H1 (cell line): ENCODE measurements at regions not wholly inside any gene's neighbourhood (a gene's known extent, or its start where the extent isn't known, plus 50 kb on each side); places are given as distances from the start of the nearest gene placed in this dataset.

ENCODE experiments used
- ASH2L ChIP-seq: fragments of 200-600, 300-600 bp; sonication (generic); IDR thresholded peaks from one replicate; pipeline ENCODE4 v1.7.1; 2017; ENCODE audit warnings: low read length
- CBX8 ChIP-seq: fragments of 300-800, 300-1000 bp; sonication (generic); IDR thresholded peaks from 2 replicates; pipeline ENCODE4 v1.7.1; 2016; ENCODE audit warnings: low read depth, low read length, borderline replicate concordance
- EP300 ChIP-seq, 2 experiments: IDR thresholded peaks; 1 replicate in 1 of 2; 2 replicates in 1 of 2; pipeline ENCODE4 v1.6.1; 2011 to 2012; ENCODE audit warnings: low read depth in 2 of 2, low read length in 2 of 2, mild to moderate bottlenecking in 2 of 2, borderline replicate concordance in 1 of 2, inconsistent platforms in 1 of 2, moderate library complexity in 1 of 2
- EZH2 ChIP-seq: fragments of 200-600 bp; sonication (generic); IDR thresholded peaks from 2 replicates; pipeline ENCODE4 v1.7.1; 2012; ENCODE audit warnings: low read depth, mild to moderate bottlenecking, moderate library complexity, low read length, inconsistent platforms; ENCODE audit not compliant: severe bottlenecking
- JUN ChIP-seq: IDR thresholded peaks from 2 replicates; pipeline ENCODE4 v1.6.1; 2011; ENCODE audit warnings: low read depth, mild to moderate bottlenecking, improper control_type of control experiment, low read length
- MAX ChIP-seq: IDR thresholded peaks from 2 replicates; pipeline ENCODE4 v1.6.1; 2012; ENCODE audit warnings: inconsistent platforms
- POLR2A ChIP-seq, 2 experiments: IDR thresholded peaks; 1 replicate in 1 of 2; 2 replicates in 1 of 2; pipeline ENCODE4 v1.6.1; 2011; ENCODE audit warnings: low read depth in 2 of 2, low read length in 2 of 2, mild to moderate bottlenecking in 2 of 2; ENCODE audit errors: control extremely low read depth in 1 of 2
- SP2 ChIP-seq: IDR thresholded peaks from 2 replicates; pipeline ENCODE4 v1.6.1; 2012; ENCODE audit warnings: mild to moderate bottlenecking, low read length, inconsistent platforms

GRCh38 chr13:66077132-66077689 is 1152.9 kb downstream of the PCDH9 start:
- TF ChIP-seq JUN (no peak), MAX (no peak), EZH2 (no peak), SP2 (no peak), EP300 (IDR thresholded peaks at IDR 0.05; ENCODE audit: borderline replicate concordance in 1 of 2, low read depth in 2 of 2, low read length in 2 of 2) (no peak), ASH2L (no peak), POLR2A (IDR thresholded peaks at IDR 0.05; ENCODE audit: control extremely low read depth in 1 of 2, low read depth in 2 of 2, low read length in 2 of 2) (no peak), CBX8 (no peak)
